Activated T-cell treated with anti-CD3 and anti-CD28 coated beads, Interleukin-2, amount 50 U/mL, for 72 hours (primary cell): ENCODE measurements at regions not wholly inside any gene's neighbourhood (a gene's known extent, or its start where the extent isn't known, plus 50 kb on each side); places are given as distances from the start of the nearest gene placed in this dataset.

Experiments used
- ATAC-seq, 2 donors: fragments of 150-1000 bp; cut with Tn5 transposase; replicated peaks in 1 of 2; 2 replicates each; pipeline ENCODE4 v1.10.0; 2021; ENCODE audit warnings: moderate library complexity in 2 of 2, mild to moderate bottlenecking in 1 of 2
- DNase-seq, 2 donors: peaks; one replicate each; pipeline ENCODE4 v3.0.0; 2021 to 2022; ENCODE audit warnings: mixed read lengths in 1 of 2
- H3K27ac Mint-ChIP-seq: one replicate; pipeline ENCODE4 v1.8.0; 2022; ENCODE audit warnings: mild to moderate bottlenecking, moderate library complexity, mixed read lengths
- H3K27me3 Mint-ChIP-seq: one replicate; pipeline ENCODE4 v1.8.0; 2022; ENCODE audit warnings: low read depth, mixed read lengths
- H3K36me3 Mint-ChIP-seq, 2 donors: one replicate each; pipeline ENCODE4 v1.8.0; 2022; ENCODE audit warnings: mixed read lengths in 2 of 2, mild to moderate bottlenecking in 1 of 2; ENCODE audit not compliant: insufficient read depth in 2 of 2
- H3K4me1 Mint-ChIP-seq: one replicate; pipeline ENCODE4 v1.8.0; 2022; ENCODE audit warnings: low read depth, mixed read lengths
- H3K4me3 Mint-ChIP-seq, 2 donors: one replicate each; pipeline ENCODE4 v1.8.0; 2022; ENCODE audit warnings: mild to moderate bottlenecking in 2 of 2, mixed read lengths in 2 of 2, moderate library complexity in 2 of 2
- H3K9me3 Mint-ChIP-seq, 2 donors: one replicate each; pipeline ENCODE4 v1.8.0; 2022; ENCODE audit warnings: mixed read lengths in 2 of 2

GRCh38 chr1:189149547-189150375 is 1327.9 kb downstream of the BRINP3 start:
- no peak overlapping the region for H3K4me3 Mint-ChIP-seq
- no peaks in the 10 kb centered on the region for H3K27me3 Mint-ChIP-seq
- no peak for ATAC-seq
- no peak for DNase-seq
- H3K4me1 Mint-ChIP-seq, result no peaks in the 10 kb centered on the region
- H3K36me3 Mint-ChIP-seq, result no peaks in the 10 kb centered on the region
- H3K9me3 Mint-ChIP-seq, result peaks cover 1 to 4% of the 10 kb centered on the region in 2 donors
- no peak overlapping the region for H3K27ac Mint-ChIP-seq

GRCh38 chr1:189150624-189151023 is 1327.0 kb downstream of the BRINP3 start:
- no peaks in the 10 kb centered on the region for H3K36me3 Mint-ChIP-seq
- H3K27ac Mint-ChIP-seq, result no peak overlapping the region
- no peak for DNase-seq
- no peaks in the 10 kb centered on the region for H3K27me3 Mint-ChIP-seq
- no peak overlapping the region for H3K4me3 Mint-ChIP-seq
- ATAC-seq, result no peak
- H3K9me3 Mint-ChIP-seq, result peaks cover 4 to 6% of the 10 kb centered on the region in 2 donors
- H3K4me1 Mint-ChIP-seq, result no peaks in the 10 kb centered on the region

- Mint-ChIP-seq H3K27ac (no peak overlapping the region), H3K4me3 (no peak overlapping the region), H3K36me3 (no peaks in the 10 kb centered on the region), H3K27me3 (no peaks in the 10 kb centered on the region), H3K4me1 (no peaks in the 10 kb centered on the region), H3K9me3 (peaks cover 6 to 9% of the 10 kb centered on the region in 2 donors)
- ATAC-seq, result no peak
- no peak for DNase-seq
These were observed 1326.3 kb downstream of the BRINP3 start for GRCh38 chr1:189151361-189151760.

- DNase-seq (no peak), ATAC-seq (no peak)
- Mint-ChIP-seq H3K27me3 (no peaks in the 10 kb centered on the region), H3K4me3 (no peak overlapping the region), H3K9me3 (peaks cover 6 to 11% of the 10 kb centered on the region in 2 donors), H3K27ac (no peak overlapping the region), H3K36me3 (no peaks in the 10 kb centered on the region), H3K4me1 (no peaks in the 10 kb centered on the region)
These were observed 1325.0 kb downstream of the BRINP3 start for GRCh38 chr1:189152685-189153084.

GRCh38 chr1:189158155-189158554 is 1319.5 kb downstream of the BRINP3 start:
- Mint-ChIP-seq H3K27me3 (no peaks in the 10 kb centered on the region), H3K36me3 (no peaks in the 10 kb centered on the region), H3K9me3 (peaks cover 6 to 12% of the 10 kb centered on the region in 2 donors), H3K27ac (no peak overlapping the region), H3K4me3 (no peak overlapping the region), H3K4me1 (no peaks in the 10 kb centered on the region)
- no peak for DNase-seq
- ATAC-seq, result no peak

GRCh38 chr1:189175889-189176288 is 1301.8 kb downstream of the BRINP3 start:
- Mint-ChIP-seq H3K4me1 (no peaks in the 10 kb centered on the region), H3K9me3 (peaks cover 8 to 13% of the 10 kb centered on the region in 2 donors), H3K36me3 (peaks cover 0 to 3% of the 10 kb centered on the region in 2 donors), H3K4me3 (no peak overlapping the region), H3K27ac (no peak overlapping the region), H3K27me3 (no peaks in the 10 kb centered on the region)
- DNase-seq (no peak), ATAC-seq (no peak)

GRCh38 chr1:189180057-189180456 is 1297.6 kb downstream of the BRINP3 start:
- Mint-ChIP-seq H3K27ac (no peak overlapping the region), H3K4me3 (no peak overlapping the region), H3K4me1 (no peaks in the 10 kb centered on the region), H3K36me3 (no peaks in the 10 kb centered on the region), H3K9me3 (peaks cover 2 to 8% of the 10 kb centered on the region in 2 donors), H3K27me3 (no peaks in the 10 kb centered on the region)
- ATAC-seq (no peak), DNase-seq (no peak)

- ATAC-seq (no peak), DNase-seq (no peak)
- H3K9me3 Mint-ChIP-seq, result peaks cover 2 to 3% of the 10 kb centered on the region in 2 donors
- no peaks in the 10 kb centered on the region for H3K4me1 Mint-ChIP-seq
- no peaks in the 10 kb centered on the region for H3K27me3 Mint-ChIP-seq
- no peak overlapping the region for H3K4me3 Mint-ChIP-seq
- H3K36me3 Mint-ChIP-seq, result no peaks in the 10 kb centered on the region
- no peak overlapping the region for H3K27ac Mint-ChIP-seq
These were observed 1292.6 kb downstream of the BRINP3 start for GRCh38 chr1:189185097-189185496.

- H3K27me3 Mint-ChIP-seq, result no peaks in the 10 kb centered on the region
- H3K4me1 Mint-ChIP-seq, result no peaks in the 10 kb centered on the region
- no peak overlapping the region for H3K4me3 Mint-ChIP-seq
- H3K9me3 Mint-ChIP-seq, result peaks cover 2 to 7% of the 10 kb centered on the region in 2 donors
- H3K27ac Mint-ChIP-seq, result no peak overlapping the region
- DNase-seq (no peak), ATAC-seq (no peak)
- H3K36me3 Mint-ChIP-seq, result no peaks in the 10 kb centered on the region
These were observed 1284.7 kb downstream of the BRINP3 start for GRCh38 chr1:189192741-189193520.

- H3K27me3 Mint-ChIP-seq, result no peaks in the 10 kb centered on the region
- no peak overlapping the region for H3K4me3 Mint-ChIP-seq
- H3K9me3 Mint-ChIP-seq, result peaks cover 0 to 5% of the 10 kb centered on the region in 2 donors
- DNase-seq, result no peak
- no peaks in the 10 kb centered on the region for H3K4me1 Mint-ChIP-seq
- no peak overlapping the region for H3K27ac Mint-ChIP-seq
- no peak for ATAC-seq
- H3K36me3 Mint-ChIP-seq, result peaks cover 0 to 2% of the 10 kb centered on the region in 2 donors
These were observed 1271.8 kb downstream of the BRINP3 start for GRCh38 chr1:189205863-189206262.

GRCh38 chr1:189206617-189207016 is 1271.0 kb downstream of the BRINP3 start:
- H3K27ac Mint-ChIP-seq, result no peak overlapping the region
- DNase-seq (no peak), ATAC-seq (no peak)
- peaks cover 0 to 2% of the 10 kb centered on the region in 2 donors for H3K36me3 Mint-ChIP-seq
- no peak overlapping the region for H3K4me3 Mint-ChIP-seq
- H3K27me3 Mint-ChIP-seq, result no peaks in the 10 kb centered on the region
- H3K4me1 Mint-ChIP-seq, result no peaks in the 10 kb centered on the region
- peaks cover 0 to 5% of the 10 kb centered on the region in 2 donors for H3K9me3 Mint-ChIP-seq

- no peak overlapping the region for H3K4me3 Mint-ChIP-seq
- H3K36me3 Mint-ChIP-seq, result peaks cover 0 to 2% of the 10 kb centered on the region in 2 donors
- H3K27me3 Mint-ChIP-seq, result no peaks in the 10 kb centered on the region
These were observed 1265.9 kb downstream of the BRINP3 start for GRCh38 chr1:189211742-189212141.

GRCh38 chr1:189212606-189213005 is 1265.1 kb downstream of the BRINP3 start:
- peaks cover 0 to 2% of the 10 kb centered on the region in 2 donors for H3K36me3 Mint-ChIP-seq
- H3K27ac Mint-ChIP-seq, result no peak overlapping the region
- no peak for DNase-seq
- H3K4me3 Mint-ChIP-seq, result no peak overlapping the region
- no peak for ATAC-seq
- no peaks in the 10 kb centered on the region for H3K27me3 Mint-ChIP-seq
- peaks cover 0 to 5% of the 10 kb centered on the region in 2 donors for H3K9me3 Mint-ChIP-seq
- no peaks in the 10 kb centered on the region for H3K4me1 Mint-ChIP-seq

More at GRCh38 chr1:189211742-189212141, 1265.9 kb downstream of the BRINP3 start:
- Mint-ChIP-seq H3K27ac (no peak overlapping the region), H3K9me3 (peaks cover 0 to 5% of the 10 kb centered on the region in 2 donors), H3K4me1 (no peaks in the 10 kb centered on the region)
- no peak for DNase-seq
- no peak for ATAC-seq
